Gastrocnemius medialis (tissue), 4 donors: ENCODE measurements at regions not wholly inside any gene's neighbourhood (a gene's known extent, or its start where the extent isn't known, plus 50 kb on each side); places are given as distances from the start of the nearest gene placed in this dataset.

Source experiments
- POLR2A ChIP-seq, 2 donors: fragments of 450-650 bp; IDR thresholded peaks; one replicate each; pipeline ENCODE4 v1.6.1; 2017; ENCODE audit warnings: antibody characterized with exemption in 2 of 2, mild to moderate bottlenecking in 2 of 2, moderate library complexity in 2 of 2
- TF ChIP-seq, protein P1 (sequence below), 5 experiments: fragments of 450-650 bp in 3 of 5; fragments of 200-600 bp in 2 of 5; sonication (generic) in 2 of 5; IDR thresholded peaks in 4 of 5; conservative IDR thresholded peaks in 1 of 5; 1 replicate in 4 of 5; 2 replicates in 1 of 5; pipeline ENCODE4 v1.5.1; 2016 to 2019; ENCODE audit warnings: antibody characterized with exemption in 5 of 5, mild to moderate bottlenecking in 3 of 5, moderate library complexity in 3 of 5

DNA sequence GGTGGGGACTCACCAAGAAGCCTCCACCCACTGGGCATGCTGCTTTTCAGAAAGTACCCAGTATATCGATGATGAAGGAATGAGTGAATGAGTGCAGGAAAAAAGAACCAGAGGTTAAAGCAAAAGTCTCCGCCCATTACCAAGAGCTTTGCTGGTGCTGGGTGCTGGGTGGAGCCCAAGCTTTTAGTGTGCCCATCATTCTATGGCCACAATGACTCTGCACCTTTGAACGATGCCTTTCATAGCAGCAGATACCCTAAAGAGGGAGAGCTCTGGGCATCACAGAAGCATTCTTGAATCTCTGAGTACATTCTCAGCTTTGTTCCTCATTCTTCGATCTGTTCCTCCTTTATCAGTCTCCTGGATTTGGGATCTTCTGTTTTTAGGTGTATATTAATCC is 450.7 kb upstream of the CCL2 start:
- TF ChIP-seq POLR2A (IDR thresholded peaks at IDR 0.05), result no peak
- TF ChIP-seq, protein P1, sequence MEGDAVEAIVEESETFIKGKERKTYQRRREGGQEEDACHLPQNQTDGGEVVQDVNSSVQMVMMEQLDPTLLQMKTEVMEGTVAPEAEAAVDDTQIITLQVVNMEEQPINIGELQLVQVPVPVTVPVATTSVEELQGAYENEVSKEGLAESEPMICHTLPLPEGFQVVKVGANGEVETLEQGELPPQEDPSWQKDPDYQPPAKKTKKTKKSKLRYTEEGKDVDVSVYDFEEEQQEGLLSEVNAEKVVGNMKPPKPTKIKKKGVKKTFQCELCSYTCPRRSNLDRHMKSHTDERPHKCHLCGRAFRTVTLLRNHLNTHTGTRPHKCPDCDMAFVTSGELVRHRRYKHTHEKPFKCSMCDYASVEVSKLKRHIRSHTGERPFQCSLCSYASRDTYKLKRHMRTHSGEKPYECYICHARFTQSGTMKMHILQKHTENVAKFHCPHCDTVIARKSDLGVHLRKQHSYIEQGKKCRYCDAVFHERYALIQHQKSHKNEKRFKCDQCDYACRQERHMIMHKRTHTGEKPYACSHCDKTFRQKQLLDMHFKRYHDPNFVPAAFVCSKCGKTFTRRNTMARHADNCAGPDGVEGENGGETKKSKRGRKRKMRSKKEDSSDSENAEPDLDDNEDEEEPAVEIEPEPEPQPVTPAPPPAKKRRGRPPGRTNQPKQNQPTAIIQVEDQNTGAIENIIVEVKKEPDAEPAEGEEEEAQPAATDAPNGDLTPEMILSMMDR (IDR thresholded peaks at IDR 0.05 in 4 of 5, conservative IDR thresholded peaks at IDR 0.05 in 1 of 5), result no peak
